ENCODE measurements at regions not wholly inside any gene's neighbourhood (a gene's known extent, or its start where the extent isn't known, plus 50 kb on each side); places are given as distances from the start of the nearest gene placed in this dataset.
"Not testable (repeated sequence)": the region's sequence is repeated elsewhere in the genome, so short reads cannot be mapped to it uniquely, and the experiment has no call there.

GRCh38 chr16:82295290-82296201 is 125.5 kb upstream of the MPHOSPH6 start:
- no peak for DNase-seq

GRCh38 chr16:82293671-82294070 is 123.6 kb upstream of the MPHOSPH6 start:
- no peak for DNase-seq

GRCh38 chr16:82287937-82288336 is 117.9 kb upstream of the MPHOSPH6 start:
- DNase-seq, result no peak

GRCh38 chr16:82282662-82283061 is 112.6 kb upstream of the MPHOSPH6 start:
- DNase-seq, result no peak

- no peak for DNase-seq
Measured at GRCh38 chr16:82281544-82281943, 111.5 kb upstream of the MPHOSPH6 start.

GRCh38 chr16:82280867-82281266 is 110.8 kb upstream of the MPHOSPH6 start:
- DNase-seq, result no peak

GRCh38 chr16:82275349-82275748 is 105.3 kb upstream of the MPHOSPH6 start:
- not testable (repeated sequence) for DNase-seq

- no peak for DNase-seq
Measured at GRCh38 chr16:82271636-82272035, 101.6 kb upstream of the MPHOSPH6 start.

- DNase-seq, result not testable (repeated sequence)
Measured at GRCh38 chr16:82267675-82268074, 97.7 kb upstream of the MPHOSPH6 start.

- no peak for DNase-seq
Measured at GRCh38 chr16:82265809-82266208, 95.8 kb upstream of the MPHOSPH6 start.

GRCh38 chr16:82264756-82265155 is 94.7 kb upstream of the MPHOSPH6 start:
- no peak for DNase-seq

- DNase-seq, result peak; percentile 54 to 60
Measured at GRCh38 chr16:82263521-82264143, 93.6 kb upstream of the MPHOSPH6 start.

- no peak for DNase-seq
Measured at GRCh38 chr16:82262244-82262643, 92.2 kb upstream of the MPHOSPH6 start.

- DNase-seq, result no peak
Measured at GRCh38 chr16:82260212-82260795, 90.3 kb upstream of the MPHOSPH6 start.

GRCh38 chr16:82259731-82260130 is 89.7 kb upstream of the MPHOSPH6 start:
- DNase-seq, result no peak

- DNase-seq, result no peak
Measured at GRCh38 chr16:82257990-82258389, 88.0 kb upstream of the MPHOSPH6 start.

GRCh38 chr16:82252582-82252981 is 82.6 kb upstream of the MPHOSPH6 start:
- DNase-seq, result no peak

GRCh38 chr16:82248677-82249076 is 78.7 kb upstream of the MPHOSPH6 start:
- DNase-seq, result no peak

GRCh38 chr16:82248012-82248656 is 78.1 kb upstream of the MPHOSPH6 start:
- DNase-seq, result no peak

GRCh38 chr16:82242201-82242600 is 72.2 kb upstream of the MPHOSPH6 start:
- peak in 1 of 2 donors; percentile 1 for DNase-seq

- DNase-seq, result no peak
Measured at GRCh38 chr16:82241469-82242052, 71.5 kb upstream of the MPHOSPH6 start.

GRCh38 chr16:82240111-82240510 is 70.1 kb upstream of the MPHOSPH6 start:
- no peak for DNase-seq

- no peak for DNase-seq
Measured at GRCh38 chr16:82236875-82237274, 66.9 kb upstream of the MPHOSPH6 start.

Measured in hippocampal formation (tissue), 2 donors.